CD1c-positive myeloid dendritic cell (primary cell): ENCODE measurements at regions not wholly inside any gene's neighbourhood (a gene's known extent, or its start where the extent isn't known, plus 50 kb on each side); places are given as distances from the start of the nearest gene placed in this dataset.
"Not testable (repeated sequence)": the region's sequence is repeated elsewhere in the genome, so short reads cannot be mapped to it uniquely, and the experiment has no call there.

Experiments used
- DNase-seq: peaks from one replicate; pipeline ENCODE4 v3.0.0-alpha.2; 2016; ENCODE audit errors: extremely low spot score

- DNase-seq: not testable (repeated sequence)
Observed at GRCh38 chr3:75393288-75393694, 270.8 kb upstream of the FRG2C start.

- not testable (repeated sequence) for DNase-seq
Observed at GRCh38 chr3:75394102-75394501, 270.0 kb upstream of the FRG2C start.

GRCh38 chr3:75394562-75395360 lies 269.4 kb upstream of the FRG2C start:
- not testable (repeated sequence) for DNase-seq

GRCh38 chr3:75395580-75396315 lies 268.4 kb upstream of the FRG2C start:
- DNase-seq: no peak

GRCh38 chr3:75396316-75396802 lies 267.8 kb upstream of the FRG2C start:
- DNase-seq: no peak

- not testable (repeated sequence) for DNase-seq
Observed at GRCh38 chr3:75397486-75397885, 266.6 kb upstream of the FRG2C start.

- not testable (repeated sequence) for DNase-seq
Observed at GRCh38 chr3:75422101-75422945, 241.8 kb upstream of the FRG2C start.

GRCh38 chr3:75425379-75425778 lies 238.7 kb upstream of the FRG2C start:
- DNase-seq: not testable (repeated sequence)

- DNase-seq: not testable (repeated sequence)
Observed at GRCh38 chr3:75427486-75427885, 236.6 kb upstream of the FRG2C start.

- DNase-seq: not testable (repeated sequence)
Observed at GRCh38 chr3:75427906-75428305, 236.2 kb upstream of the FRG2C start.

- peak; percentile 76 for DNase-seq
Observed at GRCh38 chr3:75429561-75430220, 234.4 kb upstream of the FRG2C start.

- DNase-seq: not testable (repeated sequence)
Observed at GRCh38 chr3:75430406-75430805, 233.7 kb upstream of the FRG2C start.

- DNase-seq: not testable (repeated sequence)
Observed at GRCh38 chr3:75431120-75431519, 233.0 kb upstream of the FRG2C start.

- not testable (repeated sequence) for DNase-seq
Observed at GRCh38 chr3:75432466-75432865, 231.7 kb upstream of the FRG2C start.

GRCh38 chr3:75432885-75433284 lies 231.2 kb upstream of the FRG2C start:
- DNase-seq: peak; percentile 74

GRCh38 chr3:75433295-75433694 lies 230.8 kb upstream of the FRG2C start:
- DNase-seq: not testable (repeated sequence)

- peak; percentile 20 for DNase-seq
Observed at GRCh38 chr3:75434276-75434912, 229.7 kb upstream of the FRG2C start.

- peak; percentile 97 for DNase-seq
Observed at GRCh38 chr3:75434913-75435793, 229.0 kb upstream of the FRG2C start.

GRCh38 chr3:75435794-75436400 lies 228.2 kb upstream of the FRG2C start:
- DNase-seq: not testable (repeated sequence)
